ENCODE measurements at regions not wholly inside any gene's neighbourhood (a gene's known extent, or its start where the extent isn't known, plus 50 kb on each side); places are given as distances from the start of the nearest gene placed in this dataset.

DNA sequence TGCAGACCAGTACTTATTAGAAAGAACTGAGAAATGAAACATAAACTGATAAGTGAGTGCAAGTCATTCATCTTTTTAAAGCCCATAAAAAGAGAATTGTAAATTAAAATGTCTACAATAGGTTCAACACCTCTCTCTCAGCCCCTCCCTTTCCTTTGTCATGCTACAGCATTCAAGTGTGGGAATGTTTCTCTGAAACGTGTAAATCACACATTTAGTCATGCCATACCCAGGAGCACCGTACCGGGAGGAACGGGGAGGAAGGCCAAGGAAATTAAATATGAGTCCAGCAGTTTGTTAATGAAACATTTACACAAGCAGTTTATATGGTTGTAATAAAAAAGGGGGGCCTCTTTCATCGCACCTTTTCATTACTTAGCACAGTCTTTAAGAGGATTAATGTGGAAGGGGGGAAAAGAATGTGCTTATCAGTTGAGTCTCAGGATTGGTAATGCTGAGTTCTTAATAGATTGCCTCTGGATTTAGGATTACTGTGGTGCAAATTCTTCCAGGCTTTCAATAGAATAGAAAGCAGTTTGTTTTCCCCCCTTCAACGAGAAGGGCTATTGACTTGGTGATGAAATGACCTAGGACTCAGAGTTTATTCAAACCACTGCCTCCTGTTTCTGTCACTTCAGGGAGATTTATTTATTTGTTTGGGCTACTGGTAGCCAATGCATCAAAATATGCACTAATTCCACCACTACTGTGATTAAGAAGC, 176.0 kb upstream of the ZNF608 start:
- DNase-seq (ENCODE audit: low spot score) = no peak

DNA sequence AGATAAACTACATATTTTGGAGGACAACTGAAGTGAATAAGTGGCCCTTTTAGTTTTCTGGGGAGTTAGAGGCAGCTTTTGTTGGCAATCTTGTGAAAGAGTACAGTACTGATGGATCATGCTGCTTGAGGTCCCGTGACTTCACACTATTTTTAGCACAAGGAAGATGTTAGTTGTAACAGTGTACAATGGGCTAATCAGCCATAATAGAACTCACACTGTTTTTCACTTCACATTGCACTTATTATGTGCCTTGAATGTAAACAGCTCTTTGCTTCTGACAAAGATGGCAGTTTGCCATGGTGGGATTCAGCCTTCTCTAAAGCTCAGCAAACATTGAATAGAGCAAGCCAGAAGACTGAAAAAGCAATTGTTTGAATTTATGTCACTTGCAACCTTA, 176.7 kb upstream of the ZNF608 start:
- no peak for DNase-seq (ENCODE audit: low spot score)

GRCh38 chr5:124924729-124925128, 178.3 kb upstream of the ZNF608 start:
- DNase-seq (ENCODE audit: low spot score) = no peak

DNA sequence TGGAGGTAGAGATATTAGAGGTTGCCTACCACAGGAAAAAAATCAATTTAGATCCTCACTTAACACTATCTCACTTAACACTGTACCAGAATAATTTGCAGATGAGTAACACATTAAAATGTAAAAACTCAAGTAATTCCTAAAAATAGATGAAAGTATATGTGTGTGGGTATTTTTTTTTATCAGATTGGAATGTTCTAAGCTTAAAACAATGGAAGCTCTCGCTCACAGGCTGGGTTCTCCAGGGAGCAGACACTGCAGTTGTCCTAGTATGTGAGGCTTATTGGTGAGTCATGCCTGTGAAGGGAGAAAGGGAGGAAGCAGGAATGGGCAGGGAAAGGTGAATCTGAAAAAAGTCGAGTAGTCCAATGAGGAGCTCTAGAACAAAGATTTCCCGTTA, 181.3 kb upstream of the ZNF608 start:
- no peak for DNase-seq (ENCODE audit: low spot score)

DNA sequence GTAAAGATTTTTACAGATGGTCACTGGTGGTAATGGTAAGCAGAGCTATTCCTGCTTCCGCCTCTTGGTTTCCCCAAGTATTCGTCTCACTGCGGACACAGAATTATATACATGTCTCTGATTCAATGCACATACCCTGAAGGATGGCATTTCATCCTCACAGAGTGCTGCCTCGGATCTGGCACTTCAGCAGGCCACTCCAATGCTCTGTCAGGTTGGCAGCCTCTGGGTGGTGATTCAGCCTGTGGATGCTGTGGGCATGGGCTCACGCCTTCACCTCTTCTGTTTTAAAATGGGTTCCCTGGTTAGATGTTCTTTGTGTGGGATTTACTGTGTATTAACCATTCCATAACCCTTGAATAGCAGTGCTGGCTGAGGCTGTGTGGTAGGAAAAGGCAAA, 182.6 kb upstream of the ZNF608 start:
- no peak for DNase-seq (ENCODE audit: low spot score)

DNA sequence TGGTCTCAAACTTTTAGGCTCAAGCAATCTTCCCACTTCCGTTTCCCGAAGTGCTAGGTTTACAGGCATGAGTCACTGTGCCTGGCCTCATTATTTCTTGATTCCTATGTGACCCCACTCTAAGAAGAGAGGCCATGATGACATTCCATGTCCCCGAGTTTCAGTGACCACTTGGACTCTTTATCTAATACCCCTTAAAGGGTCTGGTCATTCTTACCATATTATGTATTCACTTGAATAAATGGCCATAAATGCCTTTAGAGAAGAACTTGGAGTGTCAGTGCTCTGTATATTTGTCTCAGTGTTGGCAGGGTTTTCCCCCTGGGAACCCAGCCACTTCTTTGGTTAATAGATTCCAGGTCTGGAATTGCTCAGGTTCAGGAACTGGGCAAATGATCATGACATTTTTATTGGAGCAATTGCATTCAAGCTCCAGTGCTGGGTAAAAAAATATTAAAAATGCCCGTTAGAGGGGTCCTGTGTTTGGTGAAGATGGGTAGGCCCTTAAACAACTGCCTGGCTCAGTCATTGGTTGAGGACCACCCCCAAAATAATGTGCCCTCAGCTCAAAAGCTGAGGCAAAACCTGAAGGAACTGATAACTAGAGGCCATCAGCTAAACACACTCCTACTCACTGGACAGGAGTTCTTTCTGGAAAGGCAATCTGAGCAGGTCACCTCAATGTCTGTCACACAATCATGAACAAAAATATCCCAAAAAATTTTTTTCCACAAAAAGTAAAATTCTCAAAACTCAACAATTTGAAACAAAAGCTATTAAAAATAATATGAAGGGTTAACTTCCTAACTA, 186.6 kb upstream of the ZNF608 start:
- no peak for DNase-seq (ENCODE audit: low spot score)

GRCh38 chr5:124935065-124935464, 188.6 kb upstream of the ZNF608 start:
- DNase-seq (ENCODE audit: low spot score) = peak; percentile 3

DNA sequence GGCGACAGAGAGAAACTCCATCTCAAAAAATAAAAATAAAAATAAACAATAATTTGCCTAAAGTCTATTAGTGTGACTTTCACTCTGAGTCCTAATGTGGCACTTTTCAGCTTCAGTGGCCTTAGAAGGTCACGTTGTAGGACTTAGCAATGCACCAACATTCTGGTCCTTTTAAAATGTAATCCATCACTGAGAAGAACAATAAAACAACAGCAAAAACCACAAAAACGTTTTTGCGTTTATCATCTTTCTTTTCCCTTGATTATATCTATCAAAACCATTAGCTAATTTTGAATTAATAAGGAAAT, 190.1 kb upstream of the ZNF608 start:
- no peak for DNase-seq (ENCODE audit: low spot score)

- DNase-seq (ENCODE audit: low spot score) = no peak
Measured at GRCh38 chr5:124941051-124942049, 194.9 kb upstream of the ZNF608 start.

DNA sequence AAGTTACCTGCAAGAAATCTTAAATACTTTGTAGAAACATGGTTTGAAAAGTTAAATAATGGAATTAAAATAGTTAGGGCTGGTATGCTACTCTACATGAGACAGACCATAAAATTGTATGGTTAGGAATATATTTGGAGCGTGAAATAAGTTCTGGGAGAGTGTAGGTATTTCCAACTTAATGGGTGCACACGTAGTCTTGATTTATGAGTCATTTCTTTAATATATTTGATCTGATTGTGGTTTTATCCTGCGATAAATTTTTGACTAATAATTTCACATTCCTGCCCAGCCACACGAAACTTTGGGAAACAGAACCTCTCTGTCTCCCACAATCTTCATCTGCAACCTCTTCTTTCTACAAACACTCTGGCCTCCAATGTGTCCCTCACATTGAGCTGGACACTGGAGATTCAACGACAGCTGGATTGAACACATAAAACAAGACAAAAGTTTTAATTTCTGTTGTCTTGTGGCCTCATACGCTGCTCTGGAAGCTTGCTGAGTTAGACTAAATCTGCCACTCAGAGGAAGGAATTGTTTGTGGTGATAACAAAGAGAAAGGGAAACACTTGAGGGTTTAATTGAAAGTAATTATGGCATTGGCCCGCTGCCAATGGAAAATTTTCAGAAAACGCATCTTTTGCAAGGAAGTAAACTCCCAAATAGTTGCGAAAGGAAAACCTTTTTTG, 201.8 kb upstream of the ZNF608 start:
- no peak for DNase-seq (ENCODE audit: low spot score)

- no peak for DNase-seq (ENCODE audit: low spot score)
Measured at GRCh38 chr5:124948754-124949275, 202.4 kb upstream of the ZNF608 start.

DNA sequence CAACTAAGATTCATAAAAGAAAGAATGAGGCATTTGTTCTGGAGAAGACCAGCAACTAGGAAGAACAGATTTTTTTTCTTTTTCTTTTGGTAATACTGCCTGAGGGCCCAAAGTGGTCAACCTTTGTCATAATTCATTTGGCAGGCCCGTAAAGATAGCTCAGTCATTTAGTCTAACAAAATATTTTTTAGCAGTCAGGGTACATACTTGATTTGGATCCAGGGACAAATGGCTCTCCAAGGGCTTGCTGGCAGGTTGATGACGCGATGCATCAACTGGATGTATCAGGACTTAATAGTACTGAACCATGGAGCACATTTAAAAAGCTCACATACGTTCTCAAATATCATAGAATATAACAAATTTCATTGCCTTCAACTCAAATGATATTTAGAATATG, 203.4 kb upstream of the ZNF608 start:
- DNase-seq (ENCODE audit: low spot score) = no peak

DNA sequence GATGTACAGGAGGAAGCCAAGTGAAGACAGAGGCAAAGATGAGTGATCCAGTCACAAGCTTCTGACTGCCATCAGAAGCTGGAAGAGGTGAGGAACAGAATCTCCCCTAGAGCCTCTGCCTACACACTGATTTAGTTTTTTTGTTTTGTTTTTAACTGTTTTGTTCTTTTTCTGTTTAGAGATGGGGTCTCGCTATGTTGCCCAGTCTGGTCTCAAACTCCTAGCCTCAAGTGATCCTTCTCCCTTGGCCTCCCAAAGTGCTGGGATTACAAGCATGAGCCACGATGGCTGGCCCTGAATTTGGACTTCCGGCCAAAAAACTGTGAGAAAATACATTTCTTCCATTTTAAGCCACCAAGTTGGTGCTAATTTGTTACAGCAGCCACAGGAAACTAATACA, 204.7 kb upstream of the ZNF608 start:
- no peak for DNase-seq (ENCODE audit: low spot score)

GRCh38 chr5:124951661-124952060, 205.2 kb upstream of the ZNF608 start:
- DNase-seq (ENCODE audit: low spot score) = no peak

GRCh38 chr5:124952079-124952478, 205.6 kb upstream of the ZNF608 start:
- no peak for DNase-seq (ENCODE audit: low spot score)

GRCh38 chr5:124952566-124952965, 206.1 kb upstream of the ZNF608 start:
- DNase-seq (ENCODE audit: low spot score) = no peak

- DNase-seq (ENCODE audit: low spot score) = no peak
Measured at GRCh38 chr5:124954784-124955183, 208.3 kb upstream of the ZNF608 start.

DNA sequence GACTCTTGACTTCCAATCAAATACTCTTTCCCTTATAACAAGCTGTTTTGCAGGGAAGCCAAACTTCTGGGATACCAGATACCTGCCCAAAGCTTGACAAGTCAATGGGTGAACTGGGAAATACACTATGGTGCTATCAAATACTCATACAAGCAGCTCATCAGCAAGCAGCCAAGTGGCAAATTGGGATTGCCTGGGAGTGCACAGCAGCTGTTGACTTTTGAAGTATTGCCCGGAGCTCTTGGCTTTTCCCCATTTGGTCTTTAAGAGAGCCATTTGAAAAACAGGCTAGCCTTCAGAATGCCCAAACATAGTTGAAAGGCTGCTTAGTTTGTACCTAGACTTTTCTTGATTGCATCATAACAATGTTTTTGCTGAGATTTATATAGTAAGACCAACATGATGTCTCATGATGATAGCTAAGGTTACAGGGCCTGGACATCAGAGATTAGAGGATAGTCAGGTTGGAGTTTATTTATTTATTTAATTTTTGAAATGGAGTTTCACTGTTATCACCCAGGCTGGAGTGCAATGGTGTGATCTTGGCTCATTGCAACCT, 210.1 kb upstream of the ZNF608 start:
- DNase-seq (ENCODE audit: low spot score) = no peak

GRCh38 chr5:124957063-124957462, 210.6 kb upstream of the ZNF608 start:
- no peak for DNase-seq (ENCODE audit: low spot score)

DNA sequence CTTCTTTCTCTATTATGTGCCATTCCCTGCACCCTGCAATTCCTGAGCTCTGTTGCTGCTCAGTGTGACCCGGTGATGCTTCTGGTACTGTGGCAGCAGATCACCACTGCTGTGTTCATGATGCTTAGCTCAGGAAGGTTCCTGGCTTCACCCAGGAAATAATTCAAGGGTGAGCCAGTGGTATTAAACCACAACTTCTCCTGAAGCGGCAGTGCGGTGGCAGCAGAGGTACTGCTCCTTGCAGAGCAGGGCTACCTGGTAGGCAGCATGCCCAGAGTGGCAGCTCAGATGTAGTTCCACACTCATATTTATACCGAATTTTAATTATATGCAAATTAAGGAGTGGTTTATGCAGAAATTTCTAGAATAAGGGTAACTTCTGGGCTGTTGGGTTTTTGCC, 213.8 kb upstream of the ZNF608 start:
- DNase-seq (ENCODE audit: low spot score) = no peak

- DNase-seq (ENCODE audit: low spot score) = no peak
Measured at GRCh38 chr5:124961521-124961920, 215.1 kb upstream of the ZNF608 start.
